ENCODE measurements at regions not wholly inside any gene's neighbourhood (a gene's known extent, or its start where the extent isn't known, plus 50 kb on each side); places are given as distances from the start of the nearest gene placed in this dataset.

- TF ChIP-seq SP1 (IDR thresholded peaks at IDR 0.05) = no peak
- no peak for TF ChIP-seq PKNOX1 (IDR thresholded peaks at IDR 0.05)
- TF ChIP-seq CTBP1 (IDR thresholded peaks at IDR 0.05; ENCODE audit: borderline replicate concordance) = no peak
- TF ChIP-seq NFRKB (IDR thresholded peaks at IDR 0.05) = no peak
- no peak for TF ChIP-seq HDGF (IDR thresholded peaks at IDR 0.05; ENCODE audit: borderline replicate concordance)
- TF ChIP-seq SUZ12 (IDR thresholded peaks at IDR 0.05) = no peak
- no peak for TF ChIP-seq ARNT (IDR thresholded peaks at IDR 0.05)
- no peak for TF ChIP-seq BHLHE40 (IDR thresholded peaks at IDR 0.05; ENCODE audit: borderline replicate concordance)
- no peak for TF ChIP-seq FOXK2 (IDR thresholded peaks at IDR 0.05)
- no peak for TF ChIP-seq TARDBP (IDR thresholded peaks at IDR 0.05)
Observed at GRCh38 chr10:108060246-108060645, 895.7 kb upstream of the SORCS1 start.

All from HEK293T (cell line).